ENCODE measurements at regions not wholly inside any gene's neighbourhood (a gene's known extent, or its start where the extent isn't known, plus 50 kb on each side); places are given as distances from the start of the nearest gene placed in this dataset.

DNA sequence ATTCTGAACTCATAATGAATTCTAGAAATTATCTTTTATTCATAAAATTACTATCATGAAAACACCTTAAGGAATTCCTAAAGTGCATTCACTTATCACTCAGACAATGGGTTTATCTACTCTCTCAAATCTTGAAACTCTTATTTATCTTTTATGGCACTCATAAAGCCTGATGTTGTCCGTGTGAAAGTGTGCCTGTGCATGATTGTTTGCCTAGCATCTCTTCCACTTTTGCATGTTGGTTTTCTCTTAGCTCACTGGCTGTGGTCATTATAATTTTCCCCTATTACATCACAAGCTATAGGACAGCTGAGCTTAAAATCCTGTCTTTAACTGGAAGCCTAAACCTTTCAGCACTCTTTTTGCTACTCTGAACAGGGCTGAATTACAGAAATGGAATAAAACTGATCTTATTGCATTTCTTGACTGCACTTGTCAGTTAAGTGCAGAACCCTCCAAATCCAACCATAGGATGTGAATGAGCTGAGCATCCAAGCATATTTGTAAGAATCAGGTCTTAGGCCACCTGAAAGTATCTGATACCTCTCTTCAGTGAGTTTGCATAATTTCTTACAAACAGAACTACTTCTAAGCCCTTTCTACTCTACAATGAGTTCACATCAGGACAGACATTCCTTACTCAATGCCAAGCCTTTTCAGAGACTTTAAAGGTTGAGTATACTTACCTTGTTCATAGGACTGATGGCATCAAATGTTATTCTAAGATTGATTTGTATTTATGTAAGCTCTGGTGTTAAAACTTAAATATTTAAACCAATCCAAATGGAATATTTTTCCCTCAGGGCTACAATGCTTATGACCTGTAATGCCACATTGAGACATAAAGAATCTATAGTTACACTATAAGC is 221.2 kb upstream of the KITLG start:
- TF ChIP-seq EP300 (IDR thresholded peaks at IDR 0.05): no peak
- TF ChIP-seq, protein P1, sequence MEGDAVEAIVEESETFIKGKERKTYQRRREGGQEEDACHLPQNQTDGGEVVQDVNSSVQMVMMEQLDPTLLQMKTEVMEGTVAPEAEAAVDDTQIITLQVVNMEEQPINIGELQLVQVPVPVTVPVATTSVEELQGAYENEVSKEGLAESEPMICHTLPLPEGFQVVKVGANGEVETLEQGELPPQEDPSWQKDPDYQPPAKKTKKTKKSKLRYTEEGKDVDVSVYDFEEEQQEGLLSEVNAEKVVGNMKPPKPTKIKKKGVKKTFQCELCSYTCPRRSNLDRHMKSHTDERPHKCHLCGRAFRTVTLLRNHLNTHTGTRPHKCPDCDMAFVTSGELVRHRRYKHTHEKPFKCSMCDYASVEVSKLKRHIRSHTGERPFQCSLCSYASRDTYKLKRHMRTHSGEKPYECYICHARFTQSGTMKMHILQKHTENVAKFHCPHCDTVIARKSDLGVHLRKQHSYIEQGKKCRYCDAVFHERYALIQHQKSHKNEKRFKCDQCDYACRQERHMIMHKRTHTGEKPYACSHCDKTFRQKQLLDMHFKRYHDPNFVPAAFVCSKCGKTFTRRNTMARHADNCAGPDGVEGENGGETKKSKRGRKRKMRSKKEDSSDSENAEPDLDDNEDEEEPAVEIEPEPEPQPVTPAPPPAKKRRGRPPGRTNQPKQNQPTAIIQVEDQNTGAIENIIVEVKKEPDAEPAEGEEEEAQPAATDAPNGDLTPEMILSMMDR (IDR thresholded peaks at IDR 0.05): no peak

All from ovary (tissue), 3 donors.